Ovary (tissue), 3 donors: ENCODE measurements at regions not wholly inside any gene's neighbourhood (a gene's known extent, or its start where the extent isn't known, plus 50 kb on each side); places are given as distances from the start of the nearest gene placed in this dataset.

Source experiments
- CTCF ChIP-seq, 3 donors: fragments of 450-650 bp in 2 of 3; fragments of 200-600 bp in 1 of 3; IDR thresholded peaks; one replicate each; pipeline versions ENCODE4 v1.5.1 to v1.8.0; 2016 to 2022; ENCODE audit warnings: antibody characterized with exemption in 3 of 3, mild to moderate bottlenecking in 1 of 3
- EP300 ChIP-seq: sonication (generic); formaldehyde crosslinking; IDR thresholded peaks from one replicate; pipeline ENCODE4 v1.6.1; 2017; ENCODE audit warnings: antibody characterized with exemption
- POLR2A ChIP-seq: fragments of 450-650 bp; IDR thresholded peaks from one replicate; pipeline ENCODE4 v1.6.1; 2017; ENCODE audit warnings: antibody characterized with exemption, mild to moderate bottlenecking, moderate library complexity
- donor health status: DM: no; HTN: no; CAD: no.

DNA sequence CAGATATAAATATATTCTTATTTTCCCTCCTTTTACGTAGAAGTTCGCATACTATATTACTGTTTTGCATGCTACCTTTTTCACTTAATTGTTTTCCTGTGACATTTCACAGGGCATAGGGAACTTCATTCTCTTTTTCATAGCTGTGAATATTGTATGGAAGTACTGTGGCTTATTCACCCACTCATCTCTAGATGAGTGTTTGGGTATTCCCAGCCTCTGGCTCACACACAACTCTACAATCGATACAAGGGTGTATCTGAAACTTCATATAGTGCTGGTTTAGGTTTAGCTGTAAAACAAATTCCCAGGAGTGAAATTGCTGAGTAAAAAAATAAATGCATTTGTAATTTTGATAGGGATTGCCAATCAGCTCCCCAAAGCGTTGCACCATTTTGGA lies 55.3 kb upstream of the MAGI1 start:
- TF ChIP-seq EP300 (no peak), CTCF (IDR thresholded peaks at IDR 0.05) (no peak), POLR2A (no peak)
